ENCODE measurements at regions not wholly inside any gene's neighbourhood (a gene's known extent, or its start where the extent isn't known, plus 50 kb on each side); places are given as distances from the start of the nearest gene placed in this dataset.

- Mint-ChIP-seq H3K27ac (no peak overlapping the region), H3K4me1 (peaks cover 9 to 14% (median 13%) of the 10 kb centered on the region in 7 donors), H3K4me3 (no peak overlapping the region), H3K36me3 (no peaks in the 10 kb centered on the region), H3K27me3 (peaks cover 0 to 20% (median 0%) of the 10 kb centered on the region in 5 donors), H3K9me3 (no peaks in the 10 kb centered on the region)
- DNase-seq (no peak), ATAC-seq (no peak)
- no peak overlapping the region for H3K27ac ChIP-seq (ENCODE audit: low read depth, low read length)
- ChIA-PET POLR2A (no interaction called here), CTCF (no interaction called here)
- no peaks in the 10 kb centered on the region for H3K36me3 ChIP-seq (ENCODE audit: control insufficient read depth in 2 of 3, insufficient read depth in 3 of 3, low read length in 3 of 3)
- H3K4me1 ChIP-seq (ENCODE audit: control insufficient read depth in 2 of 2, insufficient read depth in 2 of 2, low read length in 2 of 2): no peaks in the 10 kb centered on the region
- no peaks in the 10 kb centered on the region for H3K27me3 ChIP-seq (ENCODE audit: control insufficient read depth in 2 of 2, insufficient read depth in 2 of 2, low read length in 2 of 2)
- no peaks in the 10 kb centered on the region for H3K9me3 ChIP-seq (ENCODE audit: control insufficient read depth in 2 of 3, low read length in 3 of 3)
- intact Hi-C loops (cut with micrococcal nuclease): no loop called here
- H3K4me3 ChIP-seq (ENCODE audit: low read length): no peak overlapping the region
Measured at GRCh38 chr15:70219256-70219895, 121.7 kb upstream of the TLE3 start.

- H3K36me3 ChIP-seq (ENCODE audit: control insufficient read depth in 2 of 3, insufficient read depth in 3 of 3, low read length in 3 of 3): no peaks in the 10 kb centered on the region
- ATAC-seq (no peak), DNase-seq (no peak)
- no peak overlapping the region for H3K27ac ChIP-seq (ENCODE audit: low read depth, low read length)
- H3K9me3 ChIP-seq (ENCODE audit: control insufficient read depth in 2 of 3, low read length in 3 of 3): no peaks in the 10 kb centered on the region
- Mint-ChIP-seq H3K36me3 (no peaks in the 10 kb centered on the region), H3K4me1 (peaks cover 0 to 5% (median 0%) of the 10 kb centered on the region in 7 donors), H3K27me3 (peaks cover 0 to 14% (median 0%) of the 10 kb centered on the region in 5 donors), H3K9me3 (no peaks in the 10 kb centered on the region), H3K4me3 (no peak overlapping the region), H3K27ac (no peak overlapping the region)
- ChIA-PET POLR2A (no interaction called here), CTCF (no interaction called here)
- intact Hi-C loops (cut with micrococcal nuclease): no loop called here
- H3K4me3 ChIP-seq (ENCODE audit: low read length): no peak overlapping the region
- H3K27me3 ChIP-seq (ENCODE audit: control insufficient read depth in 2 of 2, insufficient read depth in 2 of 2, low read length in 2 of 2): no peaks in the 10 kb centered on the region
- no peaks in the 10 kb centered on the region for H3K4me1 ChIP-seq (ENCODE audit: control insufficient read depth in 2 of 2, insufficient read depth in 2 of 2, low read length in 2 of 2)
Measured at GRCh38 chr15:70217226-70218160, 119.8 kb upstream of the TLE3 start.

GRCh38 chr15:70215951-70216350, 118.2 kb upstream of the TLE3 start:
- no peak overlapping the region for H3K27ac Mint-ChIP-seq
- intact Hi-C loops (cut with micrococcal nuclease): no loop called here
- Histone ChIP-seq H3K9me3 (ENCODE audit: control insufficient read depth in 2 of 3, low read length in 3 of 3) (no peaks in the 10 kb centered on the region), H3K27me3 (ENCODE audit: control insufficient read depth in 2 of 2, insufficient read depth in 2 of 2, low read length in 2 of 2) (no peaks in the 10 kb centered on the region), H3K4me3 (ENCODE audit: low read length) (no peak overlapping the region), H3K27ac (ENCODE audit: low read depth, low read length) (no peak overlapping the region), H3K36me3 (ENCODE audit: control insufficient read depth in 2 of 3, insufficient read depth in 3 of 3, low read length in 3 of 3) (no peaks in the 10 kb centered on the region), H3K4me1 (ENCODE audit: control insufficient read depth in 2 of 2, insufficient read depth in 2 of 2, low read length in 2 of 2) (no peaks in the 10 kb centered on the region)
- no peaks in the 10 kb centered on the region for H3K36me3 Mint-ChIP-seq
- no peak for ATAC-seq
- DNase-seq: no peak
- H3K27me3 Mint-ChIP-seq: peaks cover 0 to 14% (median 0%) of the 10 kb centered on the region in 5 donors
- no peaks in the 10 kb centered on the region for H3K9me3 Mint-ChIP-seq
- no peak overlapping the region for H3K4me3 Mint-ChIP-seq
- POLR2A ChIA-PET: no interaction called here
- CTCF ChIA-PET: no interaction called here
- H3K4me1 Mint-ChIP-seq: peaks cover 0 to 5% (median 0%) of the 10 kb centered on the region in 7 donors

GRCh38 chr15:70214941-70215635, 117.4 kb upstream of the TLE3 start:
- Histone ChIP-seq H3K4me3 (ENCODE audit: low read length) (no peak overlapping the region), H3K36me3 (ENCODE audit: control insufficient read depth in 2 of 3, insufficient read depth in 3 of 3, low read length in 3 of 3) (no peaks in the 10 kb centered on the region), H3K4me1 (ENCODE audit: control insufficient read depth in 2 of 2, insufficient read depth in 2 of 2, low read length in 2 of 2) (no peaks in the 10 kb centered on the region), H3K27me3 (ENCODE audit: control insufficient read depth in 2 of 2, insufficient read depth in 2 of 2, low read length in 2 of 2) (no peaks in the 10 kb centered on the region), H3K9me3 (ENCODE audit: control insufficient read depth in 2 of 3, low read length in 3 of 3) (no peaks in the 10 kb centered on the region), H3K27ac (ENCODE audit: low read depth, low read length) (no peak overlapping the region)
- ChIA-PET POLR2A (no interaction called here), CTCF (no interaction called here)
- ATAC-seq (no peak), DNase-seq (no peak)
- H3K36me3 Mint-ChIP-seq: no peaks in the 10 kb centered on the region
- H3K27ac Mint-ChIP-seq: no peak overlapping the region
- H3K4me3 Mint-ChIP-seq: no peak overlapping the region
- intact Hi-C loops (cut with micrococcal nuclease): no loop called here
- peaks cover 0 to 14% (median 0%) of the 10 kb centered on the region in 5 donors for H3K27me3 Mint-ChIP-seq
- H3K4me1 Mint-ChIP-seq: peaks cover 0 to 5% (median 0%) of the 10 kb centered on the region in 7 donors
- H3K9me3 Mint-ChIP-seq: no peaks in the 10 kb centered on the region

- H3K9me3 ChIP-seq (ENCODE audit: control insufficient read depth in 2 of 3, low read length in 3 of 3): no peaks in the 10 kb centered on the region
- no peak overlapping the region for H3K27ac ChIP-seq (ENCODE audit: low read depth, low read length)
- Mint-ChIP-seq H3K9me3 (no peaks in the 10 kb centered on the region), H3K27me3 (peaks cover 0 to 21% (median 0%) of the 10 kb centered on the region in 5 donors), H3K4me3 (no peak overlapping the region), H3K36me3 (no peaks in the 10 kb centered on the region), H3K27ac (no peak overlapping the region), H3K4me1 (peaks cover 0 to 5% (median 0%) of the 10 kb centered on the region in 7 donors)
- ChIA-PET POLR2A (no interaction called here), CTCF (no interaction called here)
- no peaks in the 10 kb centered on the region for H3K36me3 ChIP-seq (ENCODE audit: control insufficient read depth in 2 of 3, insufficient read depth in 3 of 3, low read length in 3 of 3)
- no peaks in the 10 kb centered on the region for H3K4me1 ChIP-seq (ENCODE audit: control insufficient read depth in 2 of 2, insufficient read depth in 2 of 2, low read length in 2 of 2)
- no peaks in the 10 kb centered on the region for H3K27me3 ChIP-seq (ENCODE audit: control insufficient read depth in 2 of 2, insufficient read depth in 2 of 2, low read length in 2 of 2)
- no peak for ATAC-seq
- intact Hi-C loops (cut with micrococcal nuclease): no loop called here
- DNase-seq: no peak
- H3K4me3 ChIP-seq (ENCODE audit: low read length): no peak overlapping the region
Measured at GRCh38 chr15:70214276-70214675, 116.6 kb upstream of the TLE3 start.

- Mint-ChIP-seq H3K4me3 (no peak overlapping the region), H3K4me1 (peaks cover 0 to 5% (median 0%) of the 10 kb centered on the region in 7 donors), H3K36me3 (no peaks in the 10 kb centered on the region), H3K27me3 (peaks cover 0 to 18% (median 0%) of the 10 kb centered on the region in 5 donors), H3K27ac (no peak overlapping the region), H3K9me3 (no peaks in the 10 kb centered on the region)
- CTCF ChIA-PET: no interaction called here
- Histone ChIP-seq H3K4me1 (ENCODE audit: control insufficient read depth in 2 of 2, insufficient read depth in 2 of 2, low read length in 2 of 2) (no peaks in the 10 kb centered on the region), H3K27me3 (ENCODE audit: control insufficient read depth in 2 of 2, insufficient read depth in 2 of 2, low read length in 2 of 2) (no peaks in the 10 kb centered on the region), H3K9me3 (ENCODE audit: control insufficient read depth in 2 of 3, low read length in 3 of 3) (no peaks in the 10 kb centered on the region), H3K4me3 (ENCODE audit: low read length) (no peak overlapping the region), H3K36me3 (ENCODE audit: control insufficient read depth in 2 of 3, insufficient read depth in 3 of 3, low read length in 3 of 3) (no peaks in the 10 kb centered on the region), H3K27ac (ENCODE audit: low read depth, low read length) (no peak overlapping the region)
- intact Hi-C loops (cut with micrococcal nuclease): no loop called here
- no peak for ATAC-seq
- DNase-seq: no peak
- POLR2A ChIA-PET: no interaction called here
Measured at GRCh38 chr15:70213794-70214193, 116.1 kb upstream of the TLE3 start.
